ENCODE measurements at regions not wholly inside any gene's neighbourhood (a gene's known extent, or its start where the extent isn't known, plus 50 kb on each side); places are given as distances from the start of the nearest gene placed in this dataset.

GRCh38 chr12:67890726-67891258 is 98.5 kb upstream of the IFNG-AS1 start:
- TF ChIP-seq CTCF (IDR thresholded peaks at IDR 0.05 in 8 of 11, conservative IDR thresholded peaks at IDR 0.05 in 3 of 11) (no peak), POLR2A (IDR thresholded peaks at IDR 0.05) (no peak), POLR2AphosphoS5 (IDR thresholded peaks at IDR 0.05) (no peak)

Measured in spleen (tissue), 7 donors.